Skin of body (tissue), 1 donor: ENCODE measurements at regions not wholly inside any gene's neighbourhood (a gene's known extent, or its start where the extent isn't known, plus 50 kb on each side); places are given as distances from the start of the nearest gene placed in this dataset.
"Not testable (repeated sequence)": the region's sequence is repeated elsewhere in the genome, so short reads cannot be mapped to it uniquely, and the experiment has no call there.

ENCODE experiments used
- DNase-seq: peaks from one replicate; lab custom pipeline; 2025; lab: John Stamatoyannopoulos, UW

- DNase-seq = not testable (repeated sequence)
These were observed 102.5 kb upstream of the UGP2 start for GRCh38 chr2:63739180-63739579.

GRCh38 chr2:63740020-63740419 lies 101.7 kb upstream of the UGP2 start:
- DNase-seq = no peak

GRCh38 chr2:63740943-63741342 lies 100.8 kb upstream of the UGP2 start:
- no peak for DNase-seq

- DNase-seq = peak; percentile 38
These were observed 99.7 kb upstream of the UGP2 start for GRCh38 chr2:63741884-63742579.

GRCh38 chr2:63742580-63742976 lies 99.1 kb upstream of the UGP2 start:
- no peak for DNase-seq

- no peak for DNase-seq
These were observed 98.3 kb upstream of the UGP2 start for GRCh38 chr2:63743170-63743981.

- peak; percentile 24 for DNase-seq
These were observed 97.4 kb upstream of the UGP2 start for GRCh38 chr2:63743982-63744966.

- DNase-seq = not testable (repeated sequence)
These were observed 95.1 kb upstream of the UGP2 start for GRCh38 chr2:63746548-63746947.

- no peak for DNase-seq
These were observed 89.8 kb upstream of the UGP2 start for GRCh38 chr2:63751901-63752300.

GRCh38 chr2:63755216-63755615 lies 86.5 kb upstream of the UGP2 start:
- peak; percentile 81 for DNase-seq

- DNase-seq = peak; percentile 86
These were observed 85.7 kb upstream of the UGP2 start for GRCh38 chr2:63755965-63756364.

- DNase-seq = peak; percentile 86
These were observed 78.2 kb upstream of the UGP2 start for GRCh38 chr2:63763391-63763941.

- peak; percentile 22 for DNase-seq
These were observed 77.1 kb upstream of the UGP2 start for GRCh38 chr2:63764630-63765029.

- DNase-seq = no peak
These were observed 76.6 kb upstream of the UGP2 start for GRCh38 chr2:63765117-63765516.

- DNase-seq = no peak
These were observed 74.4 kb upstream of the UGP2 start for GRCh38 chr2:63767307-63767706.

- DNase-seq = no peak
These were observed 73.6 kb upstream of the UGP2 start for GRCh38 chr2:63768051-63768450.

GRCh38 chr2:63769915-63770314 lies 71.8 kb upstream of the UGP2 start:
- no peak for DNase-seq

GRCh38 chr2:63772061-63772460 lies 69.6 kb upstream of the UGP2 start:
- DNase-seq = no peak

GRCh38 chr2:63775191-63775590 lies 66.5 kb upstream of the UGP2 start:
- no peak for DNase-seq

- DNase-seq = no peak
These were observed 65.3 kb upstream of the UGP2 start for GRCh38 chr2:63776382-63776781.

GRCh38 chr2:63777816-63778215 lies 63.9 kb upstream of the UGP2 start:
- DNase-seq = no peak
